SK-N-MC (cell line): ENCODE measurements at regions not wholly inside any gene's neighbourhood (a gene's known extent, or its start where the extent isn't known, plus 50 kb on each side); places are given as distances from the start of the nearest gene placed in this dataset.

Experiments used
- EZH2 ChIP-seq: fragments of 200-600 bp; sonication (generic); IDR thresholded peaks from one replicate; pipeline ENCODE4 v1.6.1; 2017; ENCODE audit warnings: antibody characterized with exemption
- POLR2AphosphoS5 ChIP-seq: IDR thresholded peaks from 2 replicates; pipeline ENCODE4 v1.6.1; 2012; ENCODE audit warnings: mild to moderate bottlenecking, low read depth, low read length, borderline replicate concordance

DNA sequence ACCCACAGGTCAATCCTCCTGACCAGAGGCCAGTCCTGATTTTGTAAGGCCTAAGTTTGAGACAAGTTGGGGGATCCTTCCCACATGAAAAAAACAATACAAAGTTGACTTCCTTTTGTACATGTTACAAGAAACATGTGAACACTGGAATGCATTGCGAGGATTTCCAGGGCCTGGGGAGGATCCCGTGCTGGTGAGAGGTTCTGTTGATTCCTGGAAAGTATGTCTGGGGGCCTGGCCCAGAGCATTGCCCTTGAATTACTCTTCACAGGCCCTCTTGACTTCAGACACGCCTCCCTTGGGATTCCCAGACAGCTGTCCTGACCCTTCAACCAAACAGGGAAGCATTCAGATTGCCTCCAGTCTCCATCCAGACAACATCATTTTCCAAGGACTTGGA is 234.2 kb upstream of the IRX2 start:
- TF ChIP-seq EZH2 (no peak), POLR2AphosphoS5 (no peak)
